HG03354 (cell line): ENCODE measurements at regions not wholly inside any gene's neighbourhood (a gene's known extent, or its start where the extent isn't known, plus 50 kb on each side); places are given as distances from the start of the nearest gene placed in this dataset.
"Not testable (repeated sequence)": the region's sequence is repeated elsewhere in the genome, so short reads cannot be mapped to it uniquely, and the experiment has no call there.

Experiments
- ATAC-seq: cut with Tn5 transposase; IDR thresholded peaks from one replicate; pipeline ENCODE4 v1.9.1; 2021; ENCODE audit warnings: mild to moderate bottlenecking; ENCODE audit not compliant: unreplicated experiment, poor library complexity, severe bottlenecking

- ATAC-seq = not testable (repeated sequence)
Measured at GRCh38 chr2:181737302-181737701, 57.0 kb upstream of the NEUROD1 start.

- ATAC-seq = peak; percentile 88
Measured at GRCh38 chr2:181738074-181738473, 57.8 kb upstream of the NEUROD1 start.

- no peak for ATAC-seq
Measured at GRCh38 chr2:181738563-181738962, 58.2 kb upstream of the NEUROD1 start.

GRCh38 chr2:181741756-181742155 lies 61.4 kb upstream of the NEUROD1 start:
- no peak for ATAC-seq

GRCh38 chr2:181742361-181742760 lies 62.0 kb upstream of the NEUROD1 start:
- no peak for ATAC-seq

GRCh38 chr2:181742922-181743722 lies 62.8 kb upstream of the NEUROD1 start:
- peak; percentile 59 for ATAC-seq

GRCh38 chr2:181743723-181744031 lies 63.4 kb upstream of the NEUROD1 start:
- ATAC-seq = peak; percentile 15

- ATAC-seq = no peak
Measured at GRCh38 chr2:181745796-181746540, 65.7 kb upstream of the NEUROD1 start.

GRCh38 chr2:181746844-181747243 lies 66.5 kb upstream of the NEUROD1 start:
- ATAC-seq = no peak

GRCh38 chr2:181750305-181750704 lies 70.0 kb upstream of the NEUROD1 start:
- ATAC-seq = no peak

GRCh38 chr2:181751266-181752030 lies 71.1 kb upstream of the NEUROD1 start:
- ATAC-seq = no peak

GRCh38 chr2:181752301-181752700 lies 72.0 kb upstream of the NEUROD1 start:
- ATAC-seq = no peak

- no peak for ATAC-seq
Measured at GRCh38 chr2:181753686-181754085, 73.4 kb upstream of the NEUROD1 start.

- ATAC-seq = no peak
Measured at GRCh38 chr2:181754105-181754504, 73.8 kb upstream of the NEUROD1 start.

GRCh38 chr2:181755181-181755580 lies 74.9 kb upstream of the NEUROD1 start:
- no peak for ATAC-seq

GRCh38 chr2:181760521-181760920 lies 80.2 kb upstream of the NEUROD1 start:
- ATAC-seq = no peak

- ATAC-seq = no peak
Measured at GRCh38 chr2:181761175-181761574, 80.9 kb upstream of the NEUROD1 start.

- no peak for ATAC-seq
Measured at GRCh38 chr2:181762000-181762399, 81.7 kb upstream of the NEUROD1 start.

GRCh38 chr2:181762848-181763247 lies 82.5 kb upstream of the NEUROD1 start:
- ATAC-seq = no peak

GRCh38 chr2:181763423-181763822 lies 83.1 kb upstream of the NEUROD1 start:
- ATAC-seq = no peak
